GM12872 (cell line): ENCODE measurements at regions not wholly inside any gene's neighbourhood (a gene's known extent, or its start where the extent isn't known, plus 50 kb on each side); places are given as distances from the start of the nearest gene placed in this dataset.
A peak's percentile ranks its signal among the peaks of the same experiment; 100 is the strongest.

Source experiments
- CTCF ChIP-seq: IDR thresholded peaks from 3 replicates; pipeline ENCODE4 v1.5.1; 2011; ENCODE audit warnings: low read depth, mild to moderate bottlenecking, low read length, moderate library complexity; ENCODE audit not compliant: insufficient read depth

- TF ChIP-seq CTCF = no peak
Measured at GRCh38 chr10:125343983-125344382, 183.6 kb upstream of the CTBP2 start.

GRCh38 chr10:125343118-125343925 is 183.0 kb upstream of the CTBP2 start:
- peak; percentile 63 for TF ChIP-seq CTCF

GRCh38 chr10:125341611-125342010 is 181.2 kb upstream of the CTBP2 start:
- TF ChIP-seq CTCF = no peak

- no peak for TF ChIP-seq CTCF
Measured at GRCh38 chr10:125340903-125341302, 180.5 kb upstream of the CTBP2 start.

- no peak for TF ChIP-seq CTCF
Measured at GRCh38 chr10:125337510-125337909, 177.1 kb upstream of the CTBP2 start.

GRCh38 chr10:125334545-125334944 is 174.2 kb upstream of the CTBP2 start:
- no peak for TF ChIP-seq CTCF

- TF ChIP-seq CTCF = no peak
Measured at GRCh38 chr10:125333769-125334168, 173.4 kb upstream of the CTBP2 start.
